ENCODE measurements at regions not wholly inside any gene's neighbourhood (a gene's known extent, or its start where the extent isn't known, plus 50 kb on each side); places are given as distances from the start of the nearest gene placed in this dataset.
"Not testable (repeated sequence)": the region's sequence is repeated elsewhere in the genome, so short reads cannot be mapped to it uniquely, and the experiment has no call there.

DNA sequence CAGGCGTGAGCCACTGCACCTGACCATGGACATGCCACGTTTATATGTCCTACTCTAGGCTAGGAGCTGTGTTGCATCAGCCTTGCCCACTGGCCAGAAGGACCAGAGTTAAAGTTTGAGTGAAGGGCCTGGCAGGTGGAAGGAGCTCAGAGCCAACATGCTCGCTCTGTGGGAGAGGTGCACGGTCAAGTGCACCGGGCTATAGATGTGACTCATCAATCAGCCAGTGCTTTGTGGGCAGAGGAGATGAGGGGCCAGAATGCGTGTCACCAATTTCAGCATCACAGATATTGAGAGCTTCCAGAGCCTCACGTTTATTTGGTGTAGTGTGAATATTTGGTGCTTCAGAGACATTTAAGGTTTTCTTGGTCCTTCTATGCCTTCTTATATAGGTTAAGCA lies 137.3 kb upstream of the KBTBD8 start:
- DNase-seq: no peak

GRCh38 chr3:66863205-66864111 lies 134.6 kb upstream of the KBTBD8 start:
- peak; percentile 38 for DNase-seq

- DNase-seq: no peak
Observed at GRCh38 chr3:66884659-66885058, 113.4 kb upstream of the KBTBD8 start.

- DNase-seq: no peak
Observed at GRCh38 chr3:66885326-66886000, 112.6 kb upstream of the KBTBD8 start.

GRCh38 chr3:66889750-66890494 lies 108.2 kb upstream of the KBTBD8 start:
- no peak for DNase-seq

- no peak for DNase-seq
Observed at GRCh38 chr3:66898155-66898554, 100.0 kb upstream of the KBTBD8 start.

- no peak for DNase-seq
Observed at GRCh38 chr3:66904336-66904735, 93.8 kb upstream of the KBTBD8 start.

DNA sequence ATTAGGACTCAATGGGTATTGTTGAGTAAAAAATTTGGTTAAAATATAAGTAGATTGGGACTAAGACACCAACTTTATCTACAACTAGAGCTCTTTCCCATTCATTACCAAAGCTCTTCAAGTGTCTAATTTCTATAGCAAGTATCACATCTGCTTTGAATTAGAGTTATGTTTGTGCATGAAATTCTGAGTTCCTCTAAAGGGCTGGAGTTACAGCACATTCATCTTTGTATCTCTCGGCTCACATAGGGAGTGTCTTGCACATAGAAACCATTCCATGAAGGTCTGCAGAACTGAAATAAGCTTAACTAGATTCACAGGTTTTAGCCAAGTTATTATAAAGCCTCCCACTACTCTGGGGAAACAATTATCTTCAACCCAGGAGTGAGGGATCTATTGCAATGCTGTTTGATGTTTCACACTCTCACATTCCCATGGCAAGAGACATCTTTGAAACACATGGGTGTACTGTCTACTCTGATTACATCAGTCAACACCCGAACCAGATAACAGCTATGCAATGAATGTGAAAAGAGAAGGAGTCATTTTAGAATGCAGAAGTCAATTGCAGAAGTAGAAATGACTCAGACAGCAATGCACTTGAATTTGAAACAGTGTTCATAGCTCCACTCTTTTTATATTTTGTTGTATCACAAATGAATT lies 93.1 kb upstream of the KBTBD8 start:
- DNase-seq: no peak

- DNase-seq: no peak
Observed at GRCh38 chr3:66907136-66907535, 91.0 kb upstream of the KBTBD8 start.

- no peak for DNase-seq
Observed at GRCh38 chr3:66910266-66911055, 87.6 kb upstream of the KBTBD8 start.

- no peak for DNase-seq
Observed at GRCh38 chr3:66912306-66912705, 85.8 kb upstream of the KBTBD8 start.

- DNase-seq: no peak
Observed at GRCh38 chr3:66922058-66922457, 76.0 kb upstream of the KBTBD8 start.

DNA sequence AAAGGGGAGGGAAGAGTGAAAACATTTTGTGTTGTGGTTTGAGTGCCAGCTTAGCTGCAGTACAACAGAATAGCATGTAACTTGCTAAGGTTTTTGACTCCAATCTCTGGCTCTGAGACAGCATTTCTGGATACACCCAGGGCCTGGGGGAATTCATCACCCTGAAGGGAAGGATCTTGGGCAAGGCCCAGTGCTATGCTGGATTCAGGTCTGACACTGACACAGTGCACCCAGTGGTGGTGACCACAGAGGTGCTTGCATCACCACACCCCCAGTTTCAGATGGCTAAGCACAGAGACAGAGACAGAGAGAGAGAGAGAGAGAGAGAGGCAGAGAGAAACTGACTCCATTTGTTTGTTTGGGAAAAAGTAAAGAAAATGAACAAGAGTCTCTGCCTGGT lies 74.1 kb upstream of the KBTBD8 start:
- no peak for DNase-seq

DNA sequence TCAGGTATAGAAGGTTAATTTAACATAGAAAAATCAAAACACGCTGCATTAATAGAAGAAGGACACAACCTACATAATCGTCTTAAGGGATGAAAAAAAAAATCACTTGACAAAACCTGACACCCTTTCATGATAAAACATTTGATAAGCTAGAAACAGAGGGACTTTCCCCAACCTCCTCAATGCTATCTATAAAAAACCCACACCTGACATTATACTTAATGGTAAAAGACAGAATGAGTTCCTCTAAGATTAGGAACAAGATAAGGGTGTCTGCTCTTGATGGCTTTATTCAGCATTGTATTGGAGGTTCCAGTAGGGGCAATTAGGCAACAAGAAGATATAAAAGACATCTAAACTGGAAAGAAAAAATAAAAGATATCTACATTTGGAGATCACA lies 69.9 kb upstream of the KBTBD8 start:
- no peak for DNase-seq

DNA sequence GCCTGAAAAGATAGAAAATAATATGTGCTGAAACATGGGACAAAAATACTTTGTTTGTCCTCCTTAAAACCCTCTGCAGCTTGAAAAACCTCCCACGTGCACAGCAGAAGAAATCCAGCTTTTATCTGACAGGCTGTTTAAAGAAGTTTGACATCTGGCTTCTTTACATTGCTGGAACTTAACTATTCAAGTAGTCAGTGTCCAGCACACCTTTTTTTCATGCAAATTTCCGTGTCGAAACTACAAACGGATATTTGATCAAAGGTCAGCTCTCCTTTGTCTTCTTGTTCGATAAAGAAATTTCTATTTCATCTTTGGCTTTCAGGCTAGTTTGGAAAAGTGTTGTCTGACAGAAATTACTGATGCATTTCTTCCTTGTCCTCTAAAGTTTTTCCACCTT lies 66.8 kb upstream of the KBTBD8 start:
- DNase-seq: no peak

DNA sequence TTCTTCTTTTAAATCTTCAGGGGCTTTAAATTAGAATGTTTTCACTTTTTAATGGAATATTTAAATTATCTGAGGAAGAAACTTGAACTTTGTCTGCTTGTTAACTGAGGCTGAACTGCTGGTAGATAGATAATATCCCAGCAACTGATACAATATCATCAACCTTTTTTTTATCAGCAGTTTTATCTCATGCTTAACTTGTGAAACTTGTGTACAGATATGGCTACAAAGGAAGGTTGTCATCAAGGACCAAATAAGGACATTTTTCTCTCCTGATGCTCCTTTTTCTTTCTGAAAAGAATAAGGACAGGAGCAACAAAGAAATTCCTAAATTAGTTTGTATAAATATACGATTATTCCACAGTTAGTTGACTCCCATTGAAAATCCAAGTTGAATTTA lies 66.4 kb upstream of the KBTBD8 start:
- no peak for DNase-seq

- no peak for DNase-seq
Observed at GRCh38 chr3:66933233-66933632, 64.9 kb upstream of the KBTBD8 start.

DNA sequence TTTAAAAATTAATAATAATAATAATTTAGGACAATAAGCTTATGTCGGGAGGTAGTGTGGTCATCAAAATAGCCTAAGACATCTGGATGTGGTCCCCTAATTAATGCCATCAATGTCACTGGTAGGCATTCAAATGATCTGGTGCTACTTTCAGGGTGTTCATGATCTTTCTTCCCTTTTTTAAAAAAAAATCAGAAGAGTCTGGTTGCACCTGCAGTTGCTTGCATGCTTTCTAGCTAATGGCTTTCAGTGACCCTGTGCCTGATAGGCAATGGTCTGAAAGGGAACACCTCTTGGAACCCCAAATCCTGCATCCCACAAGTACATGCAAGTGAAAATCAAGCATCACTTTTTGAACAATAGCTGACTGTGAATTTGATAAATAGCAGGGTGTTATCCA lies 64.1 kb upstream of the KBTBD8 start:
- no peak for DNase-seq

DNA sequence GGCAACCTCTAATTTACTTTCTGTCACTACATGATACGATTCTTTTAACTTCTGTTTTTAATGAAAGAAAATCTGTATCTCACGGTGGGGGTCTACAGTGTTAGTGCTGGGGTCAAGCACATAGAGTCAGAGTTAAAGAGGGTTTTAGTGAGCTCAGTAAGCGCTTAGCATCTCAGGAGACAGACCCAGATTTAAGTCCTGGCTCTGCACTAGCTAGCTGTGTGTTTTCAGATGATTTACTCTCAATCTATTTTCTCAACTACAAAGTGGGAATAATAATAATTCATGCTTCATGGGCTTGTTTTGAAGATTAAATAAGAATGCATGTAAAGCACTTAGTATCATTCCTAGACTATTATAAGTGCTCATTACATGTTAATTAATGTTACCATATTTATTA lies 63.4 kb upstream of the KBTBD8 start:
- DNase-seq: no peak

DNA sequence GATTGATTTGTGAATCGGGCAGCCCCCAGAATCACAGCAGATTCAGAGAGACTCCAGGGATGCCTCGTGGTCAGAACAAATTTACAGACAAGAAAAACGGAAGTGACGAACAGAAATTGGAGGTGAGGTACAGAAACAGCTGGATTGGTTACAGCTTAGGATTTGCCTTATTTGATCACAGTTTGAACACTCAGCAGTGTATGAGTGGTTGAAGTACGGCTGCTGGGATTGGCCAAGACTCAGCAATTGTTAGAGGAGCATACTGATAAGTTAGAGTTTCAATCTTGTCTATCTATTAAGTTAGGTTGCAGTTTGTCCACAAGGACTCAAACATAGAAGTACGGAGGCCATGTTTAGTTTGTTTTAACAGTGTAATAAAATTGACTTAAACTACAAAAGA lies 61.1 kb upstream of the KBTBD8 start:
- not testable (repeated sequence) for DNase-seq

GRCh38 chr3:66938338-66938963 lies 59.7 kb upstream of the KBTBD8 start:
- peak; percentile 51 for DNase-seq

DNA sequence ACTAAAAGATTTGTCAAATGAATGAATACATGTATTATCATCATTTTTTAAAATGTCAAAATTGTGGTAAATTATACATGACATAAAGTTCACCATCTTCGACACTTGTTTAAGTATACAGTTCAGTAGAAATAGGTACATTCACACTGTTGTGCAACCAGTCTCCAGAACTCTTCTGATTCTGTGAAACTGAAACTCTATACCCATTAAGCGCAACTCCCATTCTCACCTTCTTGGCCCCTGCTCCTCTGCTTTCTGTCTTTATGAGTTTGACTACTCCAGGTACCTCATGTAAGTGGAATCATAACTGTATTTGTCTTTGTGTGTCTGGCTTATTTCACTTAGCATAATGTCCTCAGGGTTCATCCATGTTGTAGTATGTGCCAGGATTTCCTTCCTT lies 50.1 kb upstream of the KBTBD8 start:
- no peak for DNase-seq

All from NCI-H748 treated with DMSO at 0.1 percent for 48 hours (cell line).